22Rv1 (cell line): ENCODE measurements at regions not wholly inside any gene's neighbourhood (a gene's known extent, or its start where the extent isn't known, plus 50 kb on each side); places are given as distances from the start of the nearest gene placed in this dataset.

Source experiments
- ZFX ChIP-seq: fragments of 450-650 bp; IDR thresholded peaks from 2 replicates; pipeline ENCODE4 v1.6.1; 2017; ENCODE audit warnings: antibody characterized with exemption, borderline replicate concordance
- TF ChIP-seq, protein P1 (sequence below): fragments of 450-650 bp; IDR thresholded peaks from 2 replicates; pipeline ENCODE4 v1.5.1; 2017; ENCODE audit warnings: mild to moderate bottlenecking

DNA sequence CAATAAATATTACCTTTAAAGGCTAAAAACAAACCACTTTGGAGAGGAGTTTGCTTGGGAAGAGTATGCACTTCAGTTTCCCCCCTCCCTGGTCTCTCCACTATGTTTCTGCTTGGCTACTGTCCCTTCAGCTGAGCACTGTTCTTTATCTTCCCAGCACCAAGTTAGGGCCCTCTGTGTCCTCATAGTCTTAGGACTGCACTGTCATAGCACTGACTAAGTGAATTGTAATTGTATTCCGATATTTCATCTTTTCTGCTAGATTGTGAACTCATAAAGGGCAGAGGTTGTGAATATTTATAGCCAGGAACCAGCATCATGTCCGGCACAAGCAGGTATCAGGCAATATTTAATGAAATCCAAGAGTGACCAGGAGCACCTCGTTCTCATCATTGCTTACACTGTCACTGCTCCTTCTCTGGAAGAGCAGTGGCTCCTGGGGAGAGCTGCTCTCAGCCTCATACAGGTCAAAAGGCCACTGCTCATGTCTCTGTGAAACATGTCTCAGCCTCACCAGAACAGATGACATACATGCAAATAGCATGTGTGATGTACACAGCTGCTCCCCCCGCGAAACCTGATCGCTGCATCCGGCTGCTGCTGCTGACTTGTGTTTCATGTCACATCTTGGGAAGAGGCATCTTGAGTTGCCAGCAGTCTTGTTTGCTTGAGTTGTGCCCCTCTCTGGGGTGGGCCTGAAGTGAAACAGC is 279.7 kb upstream of the MSX2 start:
- TF ChIP-seq, protein P1, sequence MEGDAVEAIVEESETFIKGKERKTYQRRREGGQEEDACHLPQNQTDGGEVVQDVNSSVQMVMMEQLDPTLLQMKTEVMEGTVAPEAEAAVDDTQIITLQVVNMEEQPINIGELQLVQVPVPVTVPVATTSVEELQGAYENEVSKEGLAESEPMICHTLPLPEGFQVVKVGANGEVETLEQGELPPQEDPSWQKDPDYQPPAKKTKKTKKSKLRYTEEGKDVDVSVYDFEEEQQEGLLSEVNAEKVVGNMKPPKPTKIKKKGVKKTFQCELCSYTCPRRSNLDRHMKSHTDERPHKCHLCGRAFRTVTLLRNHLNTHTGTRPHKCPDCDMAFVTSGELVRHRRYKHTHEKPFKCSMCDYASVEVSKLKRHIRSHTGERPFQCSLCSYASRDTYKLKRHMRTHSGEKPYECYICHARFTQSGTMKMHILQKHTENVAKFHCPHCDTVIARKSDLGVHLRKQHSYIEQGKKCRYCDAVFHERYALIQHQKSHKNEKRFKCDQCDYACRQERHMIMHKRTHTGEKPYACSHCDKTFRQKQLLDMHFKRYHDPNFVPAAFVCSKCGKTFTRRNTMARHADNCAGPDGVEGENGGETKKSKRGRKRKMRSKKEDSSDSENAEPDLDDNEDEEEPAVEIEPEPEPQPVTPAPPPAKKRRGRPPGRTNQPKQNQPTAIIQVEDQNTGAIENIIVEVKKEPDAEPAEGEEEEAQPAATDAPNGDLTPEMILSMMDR, result no peak
- no peak for TF ChIP-seq ZFX
